ENCODE measurements at regions not wholly inside any gene's neighbourhood (a gene's known extent, or its start where the extent isn't known, plus 50 kb on each side); places are given as distances from the start of the nearest gene placed in this dataset.

- Histone ChIP-seq H3K27ac (ENCODE audit: low read depth) (no peak overlapping the region), H3K4me2 (no peak overlapping the region), H3K4me3 (no peak overlapping the region), H3K79me2 (replicated peaks; ENCODE audit: insufficient read depth) (no peaks in the 10 kb centered on the region), H3K4me1 (ENCODE audit: insufficient read depth) (no peaks in the 10 kb centered on the region), H2AFZ (no peak overlapping the region), H3K9me2 (ENCODE audit: insufficient read depth) (no peaks in the 10 kb centered on the region; the same call in none of the 2 replicates), H3F3A (replicated peaks; ENCODE audit: low read depth) (no peaks in the 10 kb centered on the region), H3K27me3 (ENCODE audit: insufficient read depth) (no peaks in the 10 kb centered on the region), H4K20me1 (replicated peaks; ENCODE audit: insufficient read depth) (no peaks in the 10 kb centered on the region), H3K36me3 (ENCODE audit: insufficient read depth) (no peaks in the 10 kb centered on the region; the same call in 1 of the 2 replicates)
- no peaks in the 10 kb centered on the region for H3K27me3 Mint-ChIP-seq (ENCODE audit: insufficient read depth, low read depth, poor library complexity)
- H3K27ac Mint-ChIP-seq: no peak overlapping the region; the same call in 1 of the 2 replicates
- no peaks in the 10 kb centered on the region for H3K4me1 Mint-ChIP-seq
- DNase-seq (ENCODE audit: low spot score): no peak
- TF ChIP-seq NANOG (IDR thresholded peaks at IDR 0.05; ENCODE audit: borderline replicate concordance) (no peak), STAT1 (IDR thresholded peaks at IDR 0.05; ENCODE audit: unreplicated experiment) (no peak), ZNF331 (CRISPR knock-in tag; IDR thresholded peaks at IDR 0.05; ENCODE audit: low read depth) (no peak), POLR2AphosphoS5 (IDR thresholded peaks at IDR 0.05; ENCODE audit: low read depth) (no peak), EZH2 (IDR thresholded peaks at IDR 0.05; ENCODE audit: low read depth, unreplicated experiment) (no peak), JUNB (IDR thresholded peaks at IDR 0.05; ENCODE audit: unreplicated experiment) (no peak), ZNF462 (CRISPR knock-in tag; IDR thresholded peaks at IDR 0.05) (no peak), EZH2phosphoT487 (IDR thresholded peaks at IDR 0.05; ENCODE audit: unreplicated experiment) (no peak), ZNF114 (CRISPR knock-in tag; IDR thresholded peaks at IDR 0.05) (no peak), CREB1 (CRISPR knock-in tag; IDR thresholded peaks at IDR 0.05; ENCODE audit: low read depth) (no peak), CTCF (conservative IDR thresholded peaks at IDR 0.05; ENCODE audit: low read depth in 2 of 2) (no peak), REST (IDR thresholded peaks at IDR 0.05; ENCODE audit: unreplicated experiment) (no peak)
- no peak overlapping the region for H3K4me3 Mint-ChIP-seq
- H3K9me3 Mint-ChIP-seq: no peaks in the 10 kb centered on the region
- no peak for ATAC-seq
- H3K36me3 Mint-ChIP-seq (ENCODE audit: low read depth): no peaks in the 10 kb centered on the region
Measured at GRCh38 chr1:239879321-239880170, 212.1 kb upstream of the FMN2 start.

Data from GM23338 (cell line).